NB4 (cell line): ENCODE measurements at regions not wholly inside any gene's neighbourhood (a gene's known extent, or its start where the extent isn't known, plus 50 kb on each side); places are given as distances from the start of the nearest gene placed in this dataset.

ENCODE experiments used
- CTCF ChIP-seq: IDR thresholded peaks from one replicate; pipeline ENCODE4 v1.5.1; 2012; ENCODE audit warnings: low read depth, low read length
- POLR2A ChIP-seq: IDR thresholded peaks from 2 replicates; pipeline ENCODE4 v1.6.1; 2011; ENCODE audit warnings: mild to moderate bottlenecking; ENCODE audit not compliant: insufficient read length; ENCODE audit errors: extremely low read depth

GRCh38 chr10:21304198-21304597 lies 221.3 kb downstream of the SKIDA1 start:
- no peak for TF ChIP-seq CTCF
- TF ChIP-seq POLR2A: no peak
